Anterior cingulate cortex (tissue), 58 donors: ENCODE measurements at regions not wholly inside any gene's neighbourhood (a gene's known extent, or its start where the extent isn't known, plus 50 kb on each side); places are given as distances from the start of the nearest gene placed in this dataset.
A peak's percentile ranks its signal among the peaks of the same experiment; 100 is the strongest.

Experiments
- DNase-seq, 58 donors: peaks; one replicate each; lab custom pipeline; 2025; lab: John Stamatoyannopoulos, UW

DNA sequence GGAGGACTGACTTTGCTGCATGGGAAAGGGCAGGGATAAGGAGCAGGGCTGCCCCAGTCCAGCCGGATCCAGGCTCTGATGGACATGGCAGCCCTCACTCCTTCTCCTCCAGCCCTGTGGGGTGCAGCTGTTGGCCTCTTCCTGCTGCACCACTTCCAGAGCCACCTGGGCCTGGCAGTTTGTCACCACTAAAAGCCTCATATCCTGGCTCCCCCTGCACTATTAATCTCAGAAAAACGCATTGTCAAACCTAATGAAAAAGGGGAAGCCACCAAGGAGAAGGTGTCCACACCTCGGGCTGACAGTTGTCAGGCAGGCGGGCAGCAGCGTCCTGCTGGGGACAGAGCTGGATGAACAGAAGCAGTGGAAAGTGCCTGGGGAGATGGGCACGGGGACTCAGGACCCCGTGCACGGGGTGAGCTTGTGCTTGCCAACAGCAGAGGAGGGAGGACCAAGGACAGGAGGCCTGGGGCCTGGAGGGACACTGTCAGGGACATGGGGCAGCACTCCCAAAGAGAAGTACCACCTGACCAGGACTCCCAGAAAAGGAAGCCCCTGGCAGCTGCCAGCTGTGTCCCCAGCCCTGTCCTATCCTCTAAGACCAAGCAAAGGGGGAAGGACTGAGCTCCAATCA lies 151.1 kb upstream of the TSHZ3 start:
- DNase-seq = no peak

DNA sequence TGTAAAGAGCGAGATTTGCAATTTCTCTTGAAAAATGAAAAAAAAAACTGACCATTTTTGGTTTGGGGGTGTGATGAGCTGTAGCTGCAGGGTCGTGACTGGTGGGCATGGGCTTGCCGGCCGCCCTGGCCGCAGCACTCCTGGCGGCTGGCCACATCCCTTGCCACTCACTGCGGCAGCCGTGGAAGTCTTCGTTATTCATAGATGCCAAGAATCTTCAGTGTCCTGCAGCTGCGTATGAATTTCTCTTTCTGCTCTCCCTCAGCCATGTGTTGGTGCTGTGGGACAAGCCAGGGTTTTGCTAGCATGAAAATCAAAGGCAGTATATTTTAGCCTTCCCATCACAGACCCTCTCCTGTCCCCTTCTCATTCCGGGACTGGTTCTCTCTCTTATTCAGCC lies 151.7 kb upstream of the TSHZ3 start:
- DNase-seq = peak in 5 of 58 donors; percentile 1 to 12 (median 3)

DNA sequence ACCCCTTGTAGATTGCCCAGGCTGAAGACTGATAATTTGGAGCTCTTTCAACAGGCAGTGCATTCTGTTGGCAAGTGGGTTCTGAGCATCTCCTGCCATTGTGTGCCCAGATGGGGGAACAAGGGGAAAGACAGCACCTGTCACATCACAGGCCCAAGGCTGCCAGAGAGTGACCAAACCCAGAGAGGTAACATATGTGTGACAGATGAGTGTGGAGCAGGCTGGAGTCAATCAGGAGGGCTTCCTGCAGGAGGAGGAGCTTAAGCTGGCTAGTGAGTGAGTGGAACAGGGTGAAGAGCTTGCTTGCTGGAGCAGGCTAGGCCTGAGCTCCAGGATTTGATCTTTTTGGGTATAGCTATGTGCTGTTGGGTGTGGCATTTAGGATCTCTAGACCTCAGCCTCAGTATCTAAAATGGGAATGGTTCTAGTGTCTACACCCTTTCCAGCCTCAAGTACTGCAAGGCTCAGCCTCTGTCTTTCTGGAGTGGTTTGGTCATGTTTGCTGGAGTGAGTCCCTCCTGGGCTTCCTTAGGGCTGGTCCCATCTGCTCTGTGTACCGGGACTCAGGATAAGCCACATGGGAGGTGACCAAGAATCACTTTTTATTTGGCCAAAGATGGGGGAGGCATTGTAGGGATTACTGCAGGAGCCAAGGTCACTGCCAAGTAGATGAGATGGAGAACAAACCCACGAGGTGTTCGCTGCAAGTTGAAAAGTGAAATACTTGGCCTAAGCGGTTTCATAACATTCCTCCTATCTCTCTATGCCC lies 152.4 kb upstream of the TSHZ3 start:
- no peak for DNase-seq

DNA sequence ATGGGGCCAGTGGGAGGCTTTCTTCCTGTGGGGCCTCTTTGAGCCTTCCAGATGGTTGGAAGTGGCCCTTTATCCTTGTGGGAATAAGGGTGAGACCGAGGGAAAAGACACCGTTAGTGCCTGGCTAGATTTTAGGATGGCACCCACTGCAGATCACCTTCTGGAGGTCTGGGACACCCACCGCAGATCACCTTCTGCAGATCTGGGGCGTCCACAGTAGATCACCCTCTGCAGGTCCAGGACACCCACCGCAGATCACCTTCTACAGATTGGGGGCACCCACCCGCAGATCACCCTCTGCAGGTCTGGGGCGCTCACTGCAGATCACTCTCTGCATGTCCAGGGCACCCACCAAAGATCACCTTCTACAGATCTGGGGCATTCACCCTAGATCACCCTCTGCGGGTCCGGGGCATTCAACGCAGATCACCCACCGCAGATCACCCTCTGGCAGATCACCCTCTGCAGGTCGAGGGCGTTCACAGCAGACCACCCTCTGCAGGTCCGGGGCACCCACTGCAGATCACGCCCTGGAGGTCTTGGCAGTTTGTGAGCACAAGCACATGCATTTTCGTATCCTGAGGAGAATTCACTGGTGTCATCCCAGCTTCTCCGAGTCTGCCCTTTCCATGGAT lies 153.4 kb upstream of the TSHZ3 start:
- DNase-seq = no peak

DNA sequence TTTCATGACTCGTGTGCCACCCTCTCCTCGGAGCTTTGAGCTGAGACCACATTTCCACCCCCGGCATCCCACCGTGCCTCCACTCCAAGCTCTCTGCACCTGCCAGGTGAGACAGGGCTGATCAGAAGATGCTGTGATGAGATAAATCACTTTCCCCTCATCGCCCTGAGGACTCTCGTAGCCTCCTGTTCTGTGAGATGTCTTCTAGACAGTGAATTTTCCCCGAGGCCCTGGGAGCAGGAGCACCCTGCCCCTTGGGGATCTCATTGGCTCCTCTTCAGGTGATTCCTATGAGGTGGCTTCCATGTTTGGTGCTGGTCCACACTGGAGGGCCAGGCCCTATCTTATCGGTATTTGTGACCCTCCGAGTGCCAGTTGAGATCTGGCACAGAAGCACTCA lies 154.0 kb upstream of the TSHZ3 start:
- DNase-seq = no peak

DNA sequence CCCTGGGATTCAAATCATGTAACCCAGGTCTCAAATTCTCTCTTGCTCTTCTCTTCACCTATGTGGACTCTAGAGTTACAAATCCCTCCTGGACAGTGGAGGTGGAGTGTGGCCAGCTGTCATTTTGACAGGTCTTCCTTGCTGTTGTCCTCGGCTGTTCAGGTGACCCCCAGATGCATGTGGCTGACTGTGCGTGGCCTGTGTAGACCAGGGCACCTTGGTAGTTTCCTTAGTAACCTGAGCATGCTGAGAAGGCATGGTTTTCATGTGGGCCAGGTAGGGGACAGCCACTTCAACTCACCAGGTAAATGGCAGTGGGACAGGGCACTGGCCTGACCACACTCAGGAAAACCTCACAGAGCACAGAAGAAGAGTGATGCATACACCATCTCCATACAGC lies 155.0 kb upstream of the TSHZ3 start:
- no peak for DNase-seq

DNA sequence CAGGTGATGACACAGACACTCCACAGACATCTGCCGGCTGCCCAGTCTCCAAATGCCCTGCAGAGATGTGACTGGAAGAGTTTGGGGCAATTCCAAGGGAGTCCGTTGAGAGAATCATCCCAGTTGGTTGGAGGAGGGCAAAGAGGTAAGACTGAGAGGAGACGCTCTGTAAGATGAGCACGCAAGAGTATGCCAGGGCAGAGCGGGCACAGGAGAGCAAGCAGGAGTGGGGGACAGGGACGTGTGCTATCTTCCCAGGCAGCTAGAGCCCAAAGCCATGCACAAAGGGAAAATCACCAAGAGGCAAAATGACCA lies 156.3 kb upstream of the TSHZ3 start:
- no peak for DNase-seq

DNA sequence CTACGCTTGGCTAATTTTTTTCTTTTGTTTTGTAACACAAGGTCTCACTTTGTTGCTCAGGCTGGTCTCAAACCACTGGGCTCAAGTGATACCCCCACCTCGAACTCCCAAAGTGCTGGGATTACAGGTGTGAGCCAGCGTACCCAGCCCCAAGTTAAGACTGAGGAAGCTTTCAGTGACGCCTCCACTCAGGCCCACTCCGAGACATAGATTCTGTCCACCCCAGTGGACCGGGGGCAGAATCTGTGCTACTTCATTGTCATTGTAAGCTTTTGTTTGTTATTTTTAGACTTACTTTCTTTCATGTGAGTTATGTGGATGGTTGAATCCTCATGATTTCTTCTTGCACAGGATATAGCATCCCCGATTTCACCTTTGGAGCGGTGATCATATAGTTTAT lies 156.9 kb upstream of the TSHZ3 start:
- DNase-seq = no peak

DNA sequence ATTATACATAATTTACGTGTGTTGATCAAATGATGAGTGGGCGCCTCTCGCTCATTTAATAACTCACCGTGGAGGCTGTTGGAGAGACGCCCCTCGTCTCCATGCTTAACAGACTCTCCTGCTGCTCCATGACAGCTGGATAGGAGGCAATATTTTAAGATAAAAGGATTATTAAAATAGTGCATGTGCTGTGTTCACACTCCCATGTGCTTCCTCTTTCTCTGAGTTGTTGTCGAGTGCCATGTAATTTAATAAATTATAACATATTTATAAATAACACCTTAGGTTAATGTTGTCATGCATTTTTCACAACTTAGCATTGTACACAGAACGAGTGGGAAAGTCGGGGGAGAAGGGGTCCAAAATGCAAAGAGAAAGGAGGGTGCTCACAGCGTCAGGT lies 161.4 kb upstream of the TSHZ3 start:
- no peak for DNase-seq

DNA sequence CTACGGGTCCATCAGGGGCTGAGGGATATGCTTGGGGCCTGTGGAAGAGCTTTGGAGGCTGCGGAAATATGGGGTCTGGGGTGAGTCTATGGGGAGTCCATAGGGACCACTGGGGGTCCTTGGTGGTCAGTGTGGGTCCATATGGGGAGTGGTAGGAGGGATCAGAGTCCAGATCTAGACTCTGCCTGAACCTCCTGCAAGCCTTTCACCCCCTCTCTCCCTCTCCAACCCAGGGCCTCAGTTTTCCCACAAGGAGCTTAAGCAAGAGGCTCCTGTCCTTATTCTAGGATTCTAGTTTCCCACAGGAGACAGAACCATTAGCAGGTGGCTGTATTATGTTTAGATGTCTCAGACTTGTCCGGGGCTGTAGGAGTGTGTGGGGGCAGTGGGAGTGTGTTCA lies 161.9 kb upstream of the TSHZ3 start:
- no peak for DNase-seq

DNA sequence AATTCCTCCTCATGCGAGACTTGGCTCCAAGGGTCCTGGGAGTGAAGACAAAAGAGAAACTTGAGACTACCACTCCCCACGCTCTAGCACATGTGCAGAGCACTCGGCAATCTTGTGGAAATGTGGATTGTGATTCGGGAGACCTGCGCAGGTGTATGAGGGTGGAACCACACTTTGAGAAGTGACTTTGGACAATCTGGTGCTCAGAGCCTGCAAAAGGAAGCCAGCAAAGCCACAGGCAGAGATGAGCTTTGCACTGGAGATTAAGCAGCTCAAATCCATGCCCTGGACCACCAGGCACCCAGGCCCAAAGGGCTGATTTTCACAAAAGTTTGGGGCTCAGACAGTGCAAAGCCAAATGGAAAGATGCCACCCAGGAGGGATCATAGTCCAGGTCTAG lies 162.5 kb upstream of the TSHZ3 start:
- no peak for DNase-seq

DNA sequence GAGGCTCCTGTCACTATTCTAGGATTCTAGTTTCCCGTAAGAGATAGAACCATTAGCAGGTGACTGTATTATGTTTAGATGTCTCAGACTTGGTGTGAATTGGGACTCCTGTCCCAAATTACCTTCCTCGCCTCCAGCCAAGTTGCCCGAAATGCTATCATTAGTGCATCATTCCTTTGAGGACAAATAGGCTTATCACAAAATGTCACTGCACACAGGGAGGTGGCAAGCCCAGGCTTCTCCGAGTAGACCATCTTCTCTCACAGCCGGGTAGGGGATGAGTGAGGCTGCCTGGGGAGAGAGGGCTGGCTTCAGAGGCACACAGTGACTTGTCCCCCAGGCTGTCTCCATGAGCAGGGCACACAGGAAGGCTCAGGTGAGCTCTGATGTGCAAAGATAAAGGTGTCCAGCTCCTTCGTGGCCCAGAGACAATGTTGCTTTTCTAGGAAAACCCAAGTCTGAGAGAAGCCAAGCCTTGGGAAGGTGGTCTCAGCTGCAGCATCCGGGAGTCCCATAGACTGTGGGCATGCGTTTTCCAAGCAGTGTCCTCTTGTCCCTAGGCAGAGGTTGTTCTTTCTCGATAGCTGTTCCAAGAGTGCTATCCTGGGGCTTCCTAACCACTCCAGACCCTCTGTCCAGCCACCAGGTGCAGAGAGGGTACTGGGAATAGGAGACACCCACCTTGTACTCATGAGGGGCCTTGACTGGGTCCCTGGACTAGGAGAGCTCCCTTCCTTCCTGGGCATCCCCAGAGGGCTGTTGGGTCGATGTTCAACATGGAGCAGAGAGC lies 163.1 kb upstream of the TSHZ3 start:
- DNase-seq = no peak

DNA sequence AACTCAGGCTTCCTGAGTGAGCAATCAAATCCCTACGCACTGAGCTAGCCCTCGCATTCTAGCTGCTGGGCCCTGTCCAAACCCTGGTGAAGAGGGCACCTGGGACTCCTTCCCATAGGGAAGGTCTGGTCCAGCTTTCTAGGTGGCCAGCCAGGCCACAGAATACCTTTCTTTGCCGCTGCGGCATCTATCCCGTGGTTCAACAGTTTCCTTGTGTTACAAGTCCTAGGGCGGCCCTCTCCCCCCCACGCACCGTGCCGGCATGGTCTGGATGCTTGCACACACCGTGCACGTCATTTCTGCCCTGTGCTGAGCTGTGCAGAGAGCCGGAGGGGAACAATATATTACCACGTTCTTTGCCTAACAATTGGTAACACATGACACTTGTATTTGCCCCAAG lies 164.6 kb upstream of the TSHZ3 start:
- no peak for DNase-seq

DNA sequence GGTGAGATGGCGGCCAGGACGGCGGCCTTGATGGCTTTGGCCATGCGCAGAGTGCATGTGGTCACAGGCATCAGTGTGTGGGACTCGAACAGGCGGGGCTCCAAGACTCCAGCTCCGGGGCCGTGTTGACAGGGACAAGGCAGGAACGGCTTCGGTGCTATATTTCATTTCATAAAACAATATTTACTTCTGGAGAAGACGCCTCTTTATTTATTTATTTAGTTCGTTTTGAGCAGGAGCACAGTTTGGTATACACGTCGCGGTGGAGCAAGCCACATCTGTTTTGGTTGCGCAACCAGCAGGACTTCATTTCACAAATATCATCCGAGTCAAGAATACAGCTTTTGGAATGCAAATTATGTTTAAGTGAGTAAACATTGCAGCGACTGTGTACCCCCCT lies 166.7 kb upstream of the TSHZ3 start:
- DNase-seq = no peak

DNA sequence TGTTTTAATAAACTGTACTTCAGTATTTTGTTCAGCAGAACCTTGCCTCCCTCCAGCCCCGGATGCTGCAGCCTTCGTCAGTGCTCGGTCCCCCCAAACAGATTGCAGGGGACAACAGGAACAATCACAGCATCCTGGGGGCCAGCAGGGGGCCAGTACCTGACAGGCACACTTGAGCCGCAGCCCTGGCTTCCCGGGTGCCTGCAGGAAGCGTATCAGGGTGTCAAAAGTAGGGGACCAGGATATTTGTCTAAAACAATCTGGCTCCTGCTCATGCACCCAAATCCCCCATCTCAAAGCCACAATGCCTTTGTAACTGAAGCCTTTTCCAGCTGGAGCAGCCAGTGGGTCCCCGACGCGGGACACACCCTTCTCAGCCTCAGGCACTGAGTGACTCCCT lies 167.5 kb upstream of the TSHZ3 start:
- no peak for DNase-seq

DNA sequence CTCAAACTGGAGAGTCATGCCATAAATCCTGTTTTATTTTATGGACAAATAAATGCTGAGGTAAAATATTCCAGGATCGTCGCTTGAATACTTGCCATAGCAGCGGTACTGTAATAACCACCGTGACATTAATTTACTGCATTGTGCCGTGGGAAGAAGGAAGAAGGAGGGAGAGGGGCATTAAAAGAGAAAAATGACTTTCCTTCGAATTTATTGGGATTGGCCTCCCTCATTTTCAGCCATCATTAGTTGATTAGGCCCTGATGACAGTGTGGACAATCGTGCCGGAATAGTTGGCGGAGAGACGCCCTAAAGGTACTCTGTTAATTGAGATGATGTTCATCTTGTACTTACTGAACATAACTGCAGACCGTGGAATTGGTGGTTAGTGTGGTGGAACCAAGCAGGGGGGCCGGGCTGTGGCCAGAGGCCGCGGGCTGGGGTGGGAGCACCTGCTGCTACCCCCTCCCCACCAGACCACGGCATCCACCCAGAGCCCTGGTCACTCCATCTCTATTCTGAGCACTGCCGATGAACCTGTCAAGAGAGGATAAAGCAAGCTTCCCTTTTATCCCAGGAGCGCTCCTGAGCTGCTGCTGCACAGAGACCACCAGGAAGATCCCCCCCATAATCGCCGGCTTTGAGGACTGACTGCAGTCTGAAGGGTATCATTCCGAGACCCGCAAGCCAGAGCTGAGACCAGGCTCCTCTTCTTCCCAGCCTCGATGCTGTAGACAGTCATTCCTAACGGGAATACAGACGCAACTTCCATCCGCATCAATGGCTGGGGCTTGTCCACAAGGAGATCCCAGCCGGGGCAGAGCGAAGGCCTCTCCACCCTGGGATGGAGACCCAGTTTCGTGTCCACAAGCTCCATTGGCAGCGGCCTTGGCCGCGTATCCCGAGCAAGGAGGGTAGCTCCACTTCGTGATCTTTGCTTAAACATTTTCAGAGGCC lies 168.3 kb upstream of the TSHZ3 start:
- DNase-seq = no peak

DNA sequence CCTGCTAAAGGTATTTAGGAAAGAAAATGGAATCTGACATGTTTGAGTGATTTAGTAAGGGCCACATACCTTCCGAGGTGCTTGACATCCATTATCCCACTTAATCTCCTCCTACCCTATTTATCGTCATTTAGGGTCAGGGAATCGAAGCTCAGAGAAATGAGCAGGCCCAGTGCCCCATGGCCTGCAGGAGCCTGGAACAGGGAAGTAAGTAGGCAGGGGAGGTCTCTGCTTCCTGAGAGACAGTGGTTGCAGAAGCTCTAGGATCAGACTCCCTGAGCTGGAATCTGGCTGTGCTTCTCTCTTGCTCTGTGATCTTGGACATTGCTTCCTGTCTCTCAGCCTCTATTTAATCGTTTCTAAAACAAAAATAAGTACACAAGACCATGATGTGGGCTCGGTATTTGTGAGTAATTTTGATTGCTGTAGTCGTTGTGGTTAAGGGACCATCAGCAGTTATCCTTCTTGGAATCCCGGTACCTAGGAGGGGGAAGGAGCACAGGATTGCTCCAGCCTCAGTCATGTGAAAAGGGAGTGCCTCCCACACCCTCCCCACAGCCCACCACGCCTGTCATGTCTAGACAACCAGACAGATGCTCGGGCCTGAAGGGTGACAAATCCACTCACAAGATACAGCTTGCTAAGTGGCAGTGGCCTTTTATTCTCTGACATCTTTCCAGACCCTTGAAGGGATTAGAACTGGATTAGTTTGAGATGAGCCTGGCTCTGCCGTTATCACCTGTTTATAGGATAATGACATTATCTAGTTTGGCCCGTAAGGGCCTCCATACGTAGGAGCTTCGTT lies 169.2 kb upstream of the TSHZ3 start:
- DNase-seq = no peak

DNA sequence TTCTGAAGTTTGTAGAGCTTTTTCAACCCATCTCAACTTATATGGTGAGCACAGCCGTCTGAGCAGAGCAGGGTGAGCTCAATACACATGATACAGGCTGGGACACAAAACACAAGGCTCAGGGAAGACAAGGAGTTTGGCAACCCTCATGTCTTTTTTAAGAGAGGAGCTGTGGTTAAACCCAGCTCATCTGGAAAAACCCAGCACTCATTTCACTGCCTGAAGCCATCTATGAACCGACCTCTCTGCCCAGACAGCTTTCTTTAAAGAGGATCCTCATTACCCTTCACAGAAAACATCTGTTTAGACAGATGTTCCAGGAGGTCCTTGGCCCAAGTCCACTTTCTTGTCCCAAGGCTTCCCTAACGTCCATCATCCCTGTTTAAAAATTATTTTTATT lies 170.0 kb upstream of the TSHZ3 start:
- DNase-seq = no peak

DNA sequence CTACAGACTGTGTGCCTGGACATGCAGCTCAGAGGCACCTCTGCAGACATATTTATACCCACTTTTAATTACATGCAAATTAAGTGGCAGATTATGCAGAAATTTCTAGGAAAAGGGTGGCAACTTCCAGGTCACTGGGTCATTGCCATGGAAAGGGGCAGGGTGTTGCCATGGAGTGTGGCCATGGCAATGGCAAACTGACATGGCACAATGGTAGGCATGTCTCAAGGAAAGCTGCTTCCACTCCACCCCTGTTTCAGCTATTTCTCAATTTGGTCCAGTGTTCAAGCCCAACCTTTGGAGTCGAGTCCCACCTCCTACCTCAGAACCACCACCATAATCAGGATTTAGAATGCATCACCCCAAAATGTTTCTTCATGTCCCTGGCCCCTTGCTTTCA lies 170.7 kb upstream of the TSHZ3 start:
- no peak for DNase-seq
